Glutamatergic neuron (in vitro differentiated cells): ENCODE measurements at regions not wholly inside any gene's neighbourhood (a gene's known extent, or its start where the extent isn't known, plus 50 kb on each side); places are given as distances from the start of the nearest gene placed in this dataset.
A peak's percentile ranks its signal among the peaks of the same experiment; 100 is the strongest.

Experiments
- DNase-seq: peaks from one replicate; pipeline ENCODE4 v3.0.0; 2022
- H3K27ac Mint-ChIP-seq: one replicate; pipeline ENCODE4 v1.8.0; 2020; ENCODE audit warnings: mild to moderate bottlenecking, mixed read lengths, inconsistent platforms; ENCODE audit not compliant: unreplicated experiment
- H3K27me3 Mint-ChIP-seq: one replicate; pipeline ENCODE4 v1.8.0; 2020; ENCODE audit warnings: mild to moderate bottlenecking, moderate library complexity, mixed read lengths, inconsistent platforms; ENCODE audit not compliant: unreplicated experiment
- H3K36me3 Mint-ChIP-seq: one replicate; pipeline ENCODE4 v1.8.0; 2020; ENCODE audit warnings: mild to moderate bottlenecking, mixed read lengths, inconsistent platforms; ENCODE audit not compliant: unreplicated experiment
- H3K4me1 Mint-ChIP-seq: one replicate; pipeline ENCODE4 v1.8.0; 2020; ENCODE audit warnings: mild to moderate bottlenecking, low read depth, mixed read lengths, inconsistent platforms; ENCODE audit not compliant: unreplicated experiment
- H3K4me3 Mint-ChIP-seq: one replicate; pipeline ENCODE4 v1.8.0; 2020; ENCODE audit warnings: mild to moderate bottlenecking, mixed read lengths, inconsistent platforms; ENCODE audit not compliant: unreplicated experiment
- H3K9me3 Mint-ChIP-seq: one replicate; pipeline ENCODE4 v1.8.0; 2020; ENCODE audit warnings: mild to moderate bottlenecking, moderate library complexity, mixed read lengths, inconsistent platforms; ENCODE audit not compliant: unreplicated experiment
- TF ChIP-seq, protein P1 (sequence below): fragments of 200-600 bp; sonication (generic); IDR thresholded peaks from one replicate; pipeline ENCODE4 v1.5.0; 2021; ENCODE audit not compliant: partially characterized antibody, unreplicated experiment

GRCh38 chr16:73871088-73871733, 425.4 kb upstream of the PSMD7 start:
- no peak for DNase-seq
- H3K27ac Mint-ChIP-seq = no peak overlapping the region
- H3K4me3 Mint-ChIP-seq = no peak overlapping the region
- H3K9me3 Mint-ChIP-seq = no peaks in the 10 kb centered on the region
- TF ChIP-seq, protein P1, sequence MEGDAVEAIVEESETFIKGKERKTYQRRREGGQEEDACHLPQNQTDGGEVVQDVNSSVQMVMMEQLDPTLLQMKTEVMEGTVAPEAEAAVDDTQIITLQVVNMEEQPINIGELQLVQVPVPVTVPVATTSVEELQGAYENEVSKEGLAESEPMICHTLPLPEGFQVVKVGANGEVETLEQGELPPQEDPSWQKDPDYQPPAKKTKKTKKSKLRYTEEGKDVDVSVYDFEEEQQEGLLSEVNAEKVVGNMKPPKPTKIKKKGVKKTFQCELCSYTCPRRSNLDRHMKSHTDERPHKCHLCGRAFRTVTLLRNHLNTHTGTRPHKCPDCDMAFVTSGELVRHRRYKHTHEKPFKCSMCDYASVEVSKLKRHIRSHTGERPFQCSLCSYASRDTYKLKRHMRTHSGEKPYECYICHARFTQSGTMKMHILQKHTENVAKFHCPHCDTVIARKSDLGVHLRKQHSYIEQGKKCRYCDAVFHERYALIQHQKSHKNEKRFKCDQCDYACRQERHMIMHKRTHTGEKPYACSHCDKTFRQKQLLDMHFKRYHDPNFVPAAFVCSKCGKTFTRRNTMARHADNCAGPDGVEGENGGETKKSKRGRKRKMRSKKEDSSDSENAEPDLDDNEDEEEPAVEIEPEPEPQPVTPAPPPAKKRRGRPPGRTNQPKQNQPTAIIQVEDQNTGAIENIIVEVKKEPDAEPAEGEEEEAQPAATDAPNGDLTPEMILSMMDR = no peak
- H3K27me3 Mint-ChIP-seq = no peaks in the 10 kb centered on the region
- H3K4me1 Mint-ChIP-seq = no peaks in the 10 kb centered on the region
- H3K36me3 Mint-ChIP-seq = peaks cover 4% of the 10 kb centered on the region

GRCh38 chr16:73869126-73869525, 427.5 kb upstream of the PSMD7 start:
- H3K4me1 Mint-ChIP-seq = no peaks in the 10 kb centered on the region
- peaks cover 5% of the 10 kb centered on the region for H3K36me3 Mint-ChIP-seq
- TF ChIP-seq, protein P1 = no peak
- H3K27me3 Mint-ChIP-seq = no peaks in the 10 kb centered on the region
- no peak overlapping the region for H3K27ac Mint-ChIP-seq
- DNase-seq = no peak
- no peaks in the 10 kb centered on the region for H3K9me3 Mint-ChIP-seq
- no peak overlapping the region for H3K4me3 Mint-ChIP-seq

- no peak overlapping the region for H3K4me3 Mint-ChIP-seq
- H3K27ac Mint-ChIP-seq = no peak overlapping the region
- no peak for DNase-seq
- no peaks in the 10 kb centered on the region for H3K9me3 Mint-ChIP-seq
- TF ChIP-seq, protein P1 = no peak
- H3K36me3 Mint-ChIP-seq = peaks cover 5% of the 10 kb centered on the region
- H3K27me3 Mint-ChIP-seq = peaks cover 2% of the 10 kb centered on the region
- no peaks in the 10 kb centered on the region for H3K4me1 Mint-ChIP-seq
These were observed 431.7 kb upstream of the PSMD7 start for GRCh38 chr16:73864868-73865267.

- no peak for DNase-seq
- peaks cover 2% of the 10 kb centered on the region for H3K9me3 Mint-ChIP-seq
- H3K4me1 Mint-ChIP-seq = peaks cover 6% of the 10 kb centered on the region
- H3K4me3 Mint-ChIP-seq = no peak overlapping the region
- TF ChIP-seq, protein P1 = no peak
- H3K36me3 Mint-ChIP-seq = no peaks in the 10 kb centered on the region
- peaks cover 2% of the 10 kb centered on the region for H3K27me3 Mint-ChIP-seq
- H3K27ac Mint-ChIP-seq = peak overlapping the region; percentile 64
These were observed 438.3 kb upstream of the PSMD7 start for GRCh38 chr16:73858326-73858725.

DNA sequence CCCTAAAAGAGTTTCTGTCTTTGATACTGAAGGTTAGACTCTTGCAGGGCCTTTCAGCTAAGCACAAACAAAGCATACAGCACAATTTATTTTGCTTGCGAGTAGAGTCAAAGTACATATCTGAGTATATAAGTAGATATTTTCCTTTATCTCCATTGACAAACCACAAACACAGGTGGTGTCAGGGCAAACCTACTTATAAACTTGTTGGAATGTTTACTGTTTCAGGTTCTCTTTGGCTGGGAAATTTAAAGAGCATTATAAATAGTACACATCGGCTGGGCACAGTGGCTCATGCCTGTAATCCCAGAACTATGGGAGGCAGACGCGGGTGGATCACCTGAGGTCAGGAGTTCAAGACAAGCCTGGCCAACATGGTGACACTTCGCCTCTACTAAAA, 442.6 kb upstream of the PSMD7 start:
- H3K9me3 Mint-ChIP-seq = peaks cover 2% of the 10 kb centered on the region
- no peak overlapping the region for H3K4me3 Mint-ChIP-seq
- H3K36me3 Mint-ChIP-seq = no peaks in the 10 kb centered on the region
- DNase-seq = no peak
- H3K27ac Mint-ChIP-seq = no peak overlapping the region
- H3K27me3 Mint-ChIP-seq = peaks cover 2% of the 10 kb centered on the region
- TF ChIP-seq, protein P1 = no peak
- peaks cover 6% of the 10 kb centered on the region for H3K4me1 Mint-ChIP-seq
